ENCODE measurements at regions not wholly inside any gene's neighbourhood (a gene's known extent, or its start where the extent isn't known, plus 50 kb on each side); places are given as distances from the start of the nearest gene placed in this dataset.

DNA sequence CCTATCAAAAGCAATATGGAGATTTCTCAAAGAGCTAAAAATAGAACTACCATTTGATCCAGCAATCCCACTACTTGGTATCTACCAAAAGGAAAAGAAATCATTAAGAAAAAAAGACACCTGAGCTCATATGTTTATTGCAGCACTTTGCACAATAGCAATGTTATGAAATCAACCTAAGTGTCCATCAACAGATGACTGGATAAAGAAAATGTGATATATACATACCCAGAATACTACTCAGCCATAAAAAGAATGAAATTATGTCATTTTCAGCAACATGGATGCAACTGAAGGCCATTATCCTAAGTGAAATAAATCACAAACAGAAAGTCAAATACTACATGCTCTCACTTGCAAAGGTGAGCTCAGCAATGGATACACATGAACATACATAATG, 1565.5 kb upstream of the RAG2 start:
- Histone ChIP-seq H2AFZ (ENCODE audit: control insufficient read depth, low read depth, low read length) (no peak overlapping the region), H3K4me2 (ENCODE audit: control insufficient read depth, insufficient read depth) (no peak overlapping the region), H3K9me3 (replicated peaks; ENCODE audit: control insufficient read depth, insufficient read depth, low read length) (no peaks in the 10 kb centered on the region), H3K4me3 (no peak overlapping the region), H3K36me3 (ENCODE audit: control insufficient read depth in 2 of 2, insufficient read depth in 2 of 2, low read length in 1 of 2) (no peaks in the 10 kb centered on the region), H3K9ac (ENCODE audit: control insufficient read depth, insufficient read depth, low read length) (no peak overlapping the region), H3K79me2 (ENCODE audit: control insufficient read depth, insufficient read depth, low read length) (no peaks in the 10 kb centered on the region), H4K20me1 (ENCODE audit: control insufficient read depth, insufficient read depth) (no peaks in the 10 kb centered on the region), H3K27me3 (replicated peaks in 1 of 2; ENCODE audit: control insufficient read depth in 2 of 2, insufficient read depth in 2 of 2, low read length in 1 of 2) (no peaks in the 10 kb centered on the region), H3K27ac (ENCODE audit: control insufficient read depth, insufficient read depth) (no peak overlapping the region), H3K4me1 (ENCODE audit: control insufficient read depth, insufficient read depth, low read length) (no peaks in the 10 kb centered on the region)
- no peak for ATAC-seq
- POLR2A ChIA-PET: no interaction called here
- no peak for DNase-seq (ENCODE audit: low read depth, low spot score)
- intact Hi-C loops (cut with micrococcal nuclease; ENCODE audit: unreplicated experiment): no loop called here
- SMC1A ChIA-PET (ENCODE audit: uncharacterized antibody, unreplicated experiment): no interaction called here
- RAD21 ChIA-PET (ENCODE audit: unreplicated experiment): no interaction called here
- in situ Hi-C loops (cut with MboI): no loop called here
- FAIRE-seq: no peak
- BruUV-seq (replicated peaks): no TSS peak
- TF ChIP-seq FOXM1 (IDR thresholded peaks at IDR 0.05; ENCODE audit: low read depth, low read length) (no peak), SREBF1 (IDR thresholded peaks at IDR 0.05; ENCODE audit: low read length) (no peak), LARP7 (IDR thresholded peaks at IDR 0.05) (no peak), ZNF622 (IDR thresholded peaks at IDR 0.05) (no peak), NRF1 (conservative IDR thresholded peaks at IDR 0.05; ENCODE audit: low read depth, low read length) (no peak)
- CTCF ChIA-PET: no interaction called here

GRCh38 chr11:38160433-38160832, 1562.4 kb upstream of the RAG2 start:
- Histone ChIP-seq H3K9ac (ENCODE audit: control insufficient read depth, insufficient read depth, low read length) (no peak overlapping the region), H3K27me3 (replicated peaks in 1 of 2; ENCODE audit: control insufficient read depth in 2 of 2, insufficient read depth in 2 of 2, low read length in 1 of 2) (no peaks in the 10 kb centered on the region), H3K36me3 (ENCODE audit: control insufficient read depth in 2 of 2, insufficient read depth in 2 of 2, low read length in 1 of 2) (no peaks in the 10 kb centered on the region), H3K4me3 (no peak overlapping the region), H2AFZ (ENCODE audit: control insufficient read depth, low read depth, low read length) (no peak overlapping the region), H3K4me2 (ENCODE audit: control insufficient read depth, insufficient read depth) (no peak overlapping the region), H3K79me2 (ENCODE audit: control insufficient read depth, insufficient read depth, low read length) (no peaks in the 10 kb centered on the region), H3K9me3 (replicated peaks; ENCODE audit: control insufficient read depth, insufficient read depth, low read length) (no peaks in the 10 kb centered on the region), H4K20me1 (ENCODE audit: control insufficient read depth, insufficient read depth) (no peaks in the 10 kb centered on the region), H3K27ac (ENCODE audit: control insufficient read depth, insufficient read depth) (no peak overlapping the region), H3K4me1 (ENCODE audit: control insufficient read depth, insufficient read depth, low read length) (no peaks in the 10 kb centered on the region)
- SMC1A ChIA-PET (ENCODE audit: uncharacterized antibody, unreplicated experiment): no interaction called here
- intact Hi-C loops (cut with micrococcal nuclease; ENCODE audit: unreplicated experiment) (no loop called here), in situ Hi-C loops (cut with MboI) (no loop called here)
- RAD21 ChIA-PET (ENCODE audit: unreplicated experiment): no interaction called here
- FAIRE-seq (no peak), ATAC-seq (no peak), DNase-seq (ENCODE audit: low read depth, low spot score) (no peak)
- POLR2A ChIA-PET: no interaction called here
- no TSS peak for BruUV-seq (replicated peaks)
- CTCF ChIA-PET: no interaction called here
- TF ChIP-seq NFXL1 (IDR thresholded peaks at IDR 0.05; ENCODE audit: borderline replicate concordance) (no peak), RAD21 (IDR thresholded peaks at IDR 0.05; ENCODE audit: insufficient read depth, low read depth, low read length) (no peak), RBBP5 (conservative IDR thresholded peaks at IDR 0.05) (no peak), ATF2 (IDR thresholded peaks at IDR 0.05; ENCODE audit: low read length) (no peak), NBN (IDR thresholded peaks at IDR 0.05) (no peak), ZZZ3 (IDR thresholded peaks at IDR 0.05; ENCODE audit: control insufficient read depth, insufficient read length, low read depth) (no peak), MAX (IDR thresholded peaks at IDR 0.05; ENCODE audit: low read depth, low read length) (no peak), MEF2A (IDR thresholded peaks at IDR 0.05; ENCODE audit: insufficient read depth, low read depth, low read length) (no peak), TARDBP (IDR thresholded peaks at IDR 0.05; ENCODE audit: borderline replicate concordance) (no peak), BCL11A (IDR thresholded peaks at IDR 0.05; ENCODE audit: low read depth, low read length) (no peak)

Measured in GM12878 (cell line).